Left lung (tissue), 4 donors: ENCODE measurements at regions not wholly inside any gene's neighbourhood (a gene's known extent, or its start where the extent isn't known, plus 50 kb on each side); places are given as distances from the start of the nearest gene placed in this dataset.

ENCODE experiments used
- ATAC-seq: fragments of 200-7000 bp; cut with Tn5 transposase; one replicate; pipeline ENCODE4 v1.9.1; 2020; ENCODE audit warnings: moderate library complexity
- DNase-seq, 4 donors: peaks; one replicate each; pipeline ENCODE4 v3.0.0-alpha.2; 2013 to 2020
- H3K27ac ChIP-seq, 2 donors: fragments of 200-600 bp; sonication (generic) in 1 of 2; one replicate each; pipeline versions ENCODE4 v1.5.0 to v1.8.0; 2020 to 2021
- H3K27me3 ChIP-seq, 2 donors: fragments of 200-600 bp; sonication (generic) in 1 of 2; one replicate each; pipeline versions ENCODE4 v1.5.0 to v1.8.0; 2020 to 2021
- H3K36me3 ChIP-seq, 2 donors: fragments of 200-600 bp; sonication (generic) in 1 of 2; one replicate each; pipeline versions ENCODE4 v1.5.0 to v1.8.0; 2020 to 2021
- H3K4me1 ChIP-seq, 2 donors: fragments of 200-600 bp; one replicate each; pipeline ENCODE4 v1.8.0; 2021
- H3K4me3 ChIP-seq, 2 donors: fragments of 200-600 bp; sonication (generic) in 1 of 2; one replicate each; pipeline versions ENCODE4 v1.5.0 to v1.8.0; 2020 to 2021; ENCODE audit warnings: mild to moderate bottlenecking in 1 of 2
- H3K9me3 ChIP-seq, 2 donors: fragments of 200-600 bp; sonication (generic) in 1 of 2; one replicate each; pipeline versions ENCODE4 v1.5.0 to v1.8.0; 2020 to 2021
- intact Hi-C, 2 donors: fragments of 100-400 bp; cut with DNase I; formaldehyde crosslinking; loops; one replicate each; pipeline versions ENCODE4 v1.11.2 to v1.14.2; 2022
- TF ChIP-seq, protein P1 (sequence below), 2 donors: fragments of 200-600 bp; sonication (generic) in 1 of 2; IDR thresholded peaks; one replicate each; pipeline versions ENCODE4 v1.5.0 to v1.8.0; 2021; ENCODE audit warnings: antibody characterized with exemption in 2 of 2
- donor health status: DM: no; HTN: yes; CAD: no.
- donor health status: DM: no; HTN: no; CAD: no.

- DNase-seq (no peak), ATAC-seq (no peak)
- H3K9me3 ChIP-seq = no peaks in the 10 kb centered on the region
- H3K27me3 ChIP-seq = no peaks in the 10 kb centered on the region
- intact Hi-C loops = no loop called here
- H3K4me3 ChIP-seq = no peak overlapping the region
- H3K27ac ChIP-seq = no peak overlapping the region
- H3K4me1 ChIP-seq = no peaks in the 10 kb centered on the region
- H3K36me3 ChIP-seq = no peaks in the 10 kb centered on the region
- TF ChIP-seq, protein P1, sequence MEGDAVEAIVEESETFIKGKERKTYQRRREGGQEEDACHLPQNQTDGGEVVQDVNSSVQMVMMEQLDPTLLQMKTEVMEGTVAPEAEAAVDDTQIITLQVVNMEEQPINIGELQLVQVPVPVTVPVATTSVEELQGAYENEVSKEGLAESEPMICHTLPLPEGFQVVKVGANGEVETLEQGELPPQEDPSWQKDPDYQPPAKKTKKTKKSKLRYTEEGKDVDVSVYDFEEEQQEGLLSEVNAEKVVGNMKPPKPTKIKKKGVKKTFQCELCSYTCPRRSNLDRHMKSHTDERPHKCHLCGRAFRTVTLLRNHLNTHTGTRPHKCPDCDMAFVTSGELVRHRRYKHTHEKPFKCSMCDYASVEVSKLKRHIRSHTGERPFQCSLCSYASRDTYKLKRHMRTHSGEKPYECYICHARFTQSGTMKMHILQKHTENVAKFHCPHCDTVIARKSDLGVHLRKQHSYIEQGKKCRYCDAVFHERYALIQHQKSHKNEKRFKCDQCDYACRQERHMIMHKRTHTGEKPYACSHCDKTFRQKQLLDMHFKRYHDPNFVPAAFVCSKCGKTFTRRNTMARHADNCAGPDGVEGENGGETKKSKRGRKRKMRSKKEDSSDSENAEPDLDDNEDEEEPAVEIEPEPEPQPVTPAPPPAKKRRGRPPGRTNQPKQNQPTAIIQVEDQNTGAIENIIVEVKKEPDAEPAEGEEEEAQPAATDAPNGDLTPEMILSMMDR (IDR thresholded peaks at IDR 0.05) = no peak
These were observed 260.4 kb upstream of the VEPH1 start for GRCh38 chr3:157763644-157764043.

GRCh38 chr3:157759311-157759710 is 256.1 kb upstream of the VEPH1 start:
- no peak overlapping the region for H3K4me3 ChIP-seq
- H3K36me3 ChIP-seq = no peaks in the 10 kb centered on the region
- H3K27ac ChIP-seq = no peak overlapping the region
- no peaks in the 10 kb centered on the region for H3K4me1 ChIP-seq
- H3K9me3 ChIP-seq = no peaks in the 10 kb centered on the region
- TF ChIP-seq, protein P1 (IDR thresholded peaks at IDR 0.05) = no peak
- DNase-seq = no peak
- intact Hi-C loops = no loop called here
- H3K27me3 ChIP-seq = no peaks in the 10 kb centered on the region
- ATAC-seq = no peak

DNA sequence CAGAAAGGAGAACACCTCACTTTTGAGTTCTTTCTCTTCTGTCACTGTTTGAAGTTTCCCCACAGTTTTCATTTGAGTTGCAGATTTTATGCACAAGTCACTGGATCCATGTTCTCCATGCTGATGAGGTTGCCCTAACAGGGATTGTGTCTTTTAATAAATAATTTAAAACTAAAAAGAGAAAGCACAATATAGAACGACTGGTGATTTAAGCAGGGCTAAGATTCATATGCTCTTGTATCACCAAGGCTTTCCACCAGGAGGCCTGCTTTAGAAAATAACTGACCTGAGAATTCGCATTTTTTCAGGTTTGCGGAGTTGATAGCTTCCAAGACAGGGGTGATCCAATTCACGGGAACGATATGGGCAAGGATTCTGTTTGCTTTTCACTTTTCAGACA is 252.0 kb upstream of the VEPH1 start:
- Histone ChIP-seq H3K4me1 (no peaks in the 10 kb centered on the region), H3K9me3 (no peaks in the 10 kb centered on the region), H3K36me3 (no peaks in the 10 kb centered on the region), H3K27me3 (no peaks in the 10 kb centered on the region), H3K27ac (no peak overlapping the region), H3K4me3 (no peak overlapping the region)
- DNase-seq (no peak), ATAC-seq (no peak)
- TF ChIP-seq, protein P1 (IDR thresholded peaks at IDR 0.05) = no peak
- intact Hi-C loops = no loop called here

DNA sequence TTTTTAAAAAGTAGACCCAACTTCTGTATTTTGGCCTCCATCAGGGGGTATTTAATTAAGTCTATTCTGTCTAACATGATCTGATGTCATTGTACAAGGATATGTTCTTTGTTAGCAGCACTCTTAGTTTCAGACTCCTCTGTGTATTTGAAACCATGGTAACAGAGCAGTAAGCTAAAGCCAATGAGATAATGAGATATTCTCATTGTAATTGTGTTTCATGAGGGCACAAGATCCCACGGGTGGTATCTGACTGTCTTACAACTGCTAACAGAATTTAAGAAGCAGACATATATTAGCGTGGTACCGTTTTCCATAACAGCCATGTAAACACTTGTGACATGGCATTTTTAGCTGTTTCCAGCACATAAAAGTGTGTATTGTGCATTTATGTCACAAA is 251.2 kb upstream of the VEPH1 start:
- DNase-seq (no peak), ATAC-seq (no peak)
- Histone ChIP-seq H3K4me1 (no peaks in the 10 kb centered on the region), H3K4me3 (no peak overlapping the region), H3K27ac (no peak overlapping the region), H3K36me3 (no peaks in the 10 kb centered on the region), H3K27me3 (no peaks in the 10 kb centered on the region), H3K9me3 (no peaks in the 10 kb centered on the region)
- TF ChIP-seq, protein P1 (IDR thresholded peaks at IDR 0.05) = no peak
- intact Hi-C loops = no loop called here

- TF ChIP-seq, protein P1 (IDR thresholded peaks at IDR 0.05) = no peak
- Histone ChIP-seq H3K27ac (no peak overlapping the region), H3K36me3 (no peaks in the 10 kb centered on the region), H3K27me3 (no peaks in the 10 kb centered on the region), H3K9me3 (no peaks in the 10 kb centered on the region), H3K4me3 (no peak overlapping the region), H3K4me1 (no peaks in the 10 kb centered on the region)
- DNase-seq (no peak), ATAC-seq (no peak)
- intact Hi-C loops = no loop called here
These were observed 250.5 kb upstream of the VEPH1 start for GRCh38 chr3:157753787-157754136.
